Left lobe of liver (tissue), 2 donors: ENCODE measurements at regions not wholly inside any gene's neighbourhood (a gene's known extent, or its start where the extent isn't known, plus 50 kb on each side); places are given as distances from the start of the nearest gene placed in this dataset.
"Not testable (repeated sequence)": the region's sequence is repeated elsewhere in the genome, so short reads cannot be mapped to it uniquely, and the experiment has no call there.

Experiments used
- ATAC-seq: fragments of 200-7000 bp; cut with Tn5 transposase; one replicate; pipeline ENCODE4 v1.9.1; 2020; ENCODE audit warnings: mild to moderate bottlenecking, moderate library complexity
- DNase-seq: peaks from one replicate; pipeline ENCODE4 v3.0.0-alpha.2; 2020; ENCODE audit warnings: low spot score
- donor health status: DM: no; HTN: no; CAD: no; lungs with moderate emphysema.
- donor health status: DM: no; HTN: yes; CAD: no.

DNA sequence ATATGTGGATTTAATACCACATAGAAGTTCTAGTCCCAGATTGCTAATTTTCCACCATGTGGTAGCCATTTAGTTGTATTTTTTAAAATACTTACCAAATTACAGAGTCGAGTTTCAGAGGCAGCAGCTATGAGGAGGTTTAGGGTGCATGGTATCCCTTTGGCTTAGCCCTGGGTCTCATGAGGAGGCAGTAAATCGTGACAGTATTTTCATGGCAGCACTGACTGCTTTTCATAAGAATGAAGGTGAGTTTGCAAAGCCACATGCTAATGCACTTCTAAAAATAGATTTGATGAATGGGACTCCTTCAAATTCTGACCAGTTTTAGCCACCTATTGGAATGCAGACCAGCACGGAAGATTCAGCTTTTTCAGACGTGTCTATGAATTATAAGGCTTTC is 114.0 kb upstream of the FRG1 start:
- DNase-seq (no peak), ATAC-seq (no peak)

DNA sequence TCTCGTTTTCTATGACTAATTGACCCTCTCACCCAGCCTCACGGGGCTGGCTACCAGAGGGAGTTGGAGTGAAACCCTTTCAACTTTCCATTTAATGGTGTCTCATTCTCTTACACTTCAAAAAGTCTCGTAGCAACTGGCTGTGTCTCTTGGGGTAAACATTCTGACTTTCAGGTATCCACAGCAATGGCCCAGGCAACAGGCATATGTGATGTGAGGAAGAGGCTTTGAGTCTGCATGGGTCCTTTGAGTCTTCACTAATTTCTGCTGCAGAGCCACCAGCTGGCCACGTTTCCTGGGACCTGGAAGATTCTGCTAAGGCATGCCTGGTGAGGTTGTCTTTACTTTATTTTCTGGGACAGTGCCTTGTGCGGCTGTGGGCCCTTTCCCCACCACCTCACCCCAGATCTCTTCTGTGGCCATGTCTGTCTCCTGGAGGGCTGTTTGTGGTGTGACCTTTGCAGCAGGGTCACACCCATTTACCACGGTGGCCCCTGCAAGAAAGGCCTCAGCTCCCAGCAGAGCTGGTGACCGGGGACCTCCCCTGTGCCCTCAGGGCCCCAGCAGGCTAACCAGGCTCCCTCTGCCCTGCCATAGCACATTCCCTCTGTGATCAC is 112.5 kb upstream of the FRG1 start:
- DNase-seq (no peak), ATAC-seq (no peak)

DNA sequence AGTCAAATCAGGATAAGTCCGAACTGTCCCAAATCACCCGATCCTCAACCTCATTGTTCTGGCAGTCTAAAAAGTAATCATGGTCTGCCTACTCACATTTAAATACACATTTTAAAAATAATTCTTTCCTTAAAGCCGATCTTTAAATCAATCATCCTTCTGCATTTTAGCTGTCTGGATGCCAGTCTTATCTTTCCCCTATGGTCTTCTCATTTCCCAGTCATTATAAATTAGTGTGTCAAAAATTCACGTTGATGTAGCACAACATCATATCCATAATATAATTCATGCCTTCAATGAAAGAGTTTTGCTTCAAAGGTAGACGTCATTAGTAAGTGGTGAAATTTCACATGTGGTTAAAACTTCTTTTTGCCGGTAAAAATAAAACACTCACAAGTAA is 108.1 kb upstream of the FRG1 start:
- DNase-seq: no peak
- no peak for ATAC-seq

DNA sequence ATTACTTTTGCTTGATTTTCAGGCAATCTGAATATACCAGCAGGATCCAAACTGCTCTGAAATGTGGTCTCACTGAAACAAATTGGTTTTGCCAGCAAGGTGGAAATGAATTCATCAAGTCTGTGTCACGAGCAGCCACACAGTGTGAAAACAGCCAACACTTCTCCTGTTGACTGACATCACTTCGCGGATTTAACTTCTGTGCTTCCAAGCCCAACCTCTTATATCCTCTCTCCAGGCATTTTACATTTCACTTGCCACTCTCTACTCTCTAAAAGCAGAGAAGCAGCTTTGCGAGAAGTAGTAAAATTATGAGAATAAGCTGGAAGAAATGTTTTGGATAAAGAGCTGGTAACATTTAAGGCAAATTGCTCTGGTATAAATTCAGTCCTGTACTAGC is 106.1 kb upstream of the FRG1 start:
- no peak for DNase-seq
- no peak for ATAC-seq

DNA sequence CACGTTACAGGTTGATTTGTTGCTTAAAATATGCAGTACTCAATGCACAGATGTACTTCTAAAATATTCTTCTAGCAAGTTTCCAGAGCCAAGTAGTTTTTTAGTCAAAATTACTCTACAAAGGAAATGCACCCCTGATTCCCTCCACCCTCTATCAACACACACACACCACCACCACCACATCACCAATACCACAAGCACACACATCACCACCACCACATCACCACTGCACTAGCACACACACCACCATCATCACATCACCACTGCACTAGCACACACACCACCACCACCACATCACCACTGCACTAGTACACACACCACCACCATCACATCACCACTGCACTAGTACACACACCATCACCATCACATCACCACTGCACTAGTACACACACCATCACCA is 105.2 kb upstream of the FRG1 start:
- DNase-seq (no peak), ATAC-seq (no peak)

DNA sequence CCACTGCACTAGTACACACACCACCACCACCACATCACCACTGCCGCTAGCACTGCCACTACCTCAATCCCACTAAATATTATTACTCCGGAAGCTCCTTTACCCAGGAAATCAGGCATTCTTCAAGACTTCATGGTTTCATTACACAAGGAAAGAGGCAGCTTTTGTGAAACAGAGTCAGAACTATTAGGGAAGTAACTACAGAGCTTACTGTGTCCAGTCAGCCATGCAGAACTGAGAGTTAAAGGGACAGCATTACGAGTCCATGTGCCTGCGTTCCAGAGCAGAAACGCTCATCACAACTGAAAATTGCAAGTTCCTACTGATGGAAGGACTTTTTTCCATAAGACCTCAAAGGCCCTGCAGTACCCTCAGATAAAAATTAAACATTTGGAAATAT is 103.2 kb upstream of the FRG1 start:
- DNase-seq (no peak), ATAC-seq (no peak)

DNA sequence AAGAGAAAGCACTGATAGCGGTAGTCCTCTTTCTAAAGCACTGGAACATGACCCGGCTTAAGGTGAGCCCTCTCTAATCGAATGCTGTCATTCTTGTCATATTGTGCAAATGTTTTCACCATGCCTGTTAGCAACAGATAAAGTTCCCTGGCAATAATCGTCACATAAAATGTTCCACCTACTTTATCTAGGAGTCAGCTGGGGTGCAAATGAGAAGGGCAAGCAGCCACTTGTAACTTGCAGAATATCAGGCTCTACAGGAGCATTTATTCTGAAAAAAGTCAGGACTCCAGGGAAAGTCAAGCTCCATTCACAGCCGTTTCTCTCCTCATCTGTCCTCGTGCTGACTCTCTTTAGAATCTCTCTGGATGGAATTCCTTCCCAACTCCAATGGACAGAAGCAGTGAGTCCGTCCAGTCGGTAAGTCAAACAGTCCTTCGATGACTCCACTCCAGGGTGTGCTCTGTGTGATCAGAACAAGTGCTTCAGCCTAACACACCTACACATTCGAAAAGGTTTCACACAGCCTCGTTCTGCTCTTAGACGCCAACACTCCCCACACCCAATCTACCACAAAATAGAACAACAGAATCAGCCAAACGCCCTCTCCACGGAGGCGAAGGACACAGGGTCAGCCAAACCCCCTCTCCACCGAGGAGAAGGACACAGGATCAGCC is 101.7 kb upstream of the FRG1 start:
- no peak for ATAC-seq
- no peak for DNase-seq

DNA sequence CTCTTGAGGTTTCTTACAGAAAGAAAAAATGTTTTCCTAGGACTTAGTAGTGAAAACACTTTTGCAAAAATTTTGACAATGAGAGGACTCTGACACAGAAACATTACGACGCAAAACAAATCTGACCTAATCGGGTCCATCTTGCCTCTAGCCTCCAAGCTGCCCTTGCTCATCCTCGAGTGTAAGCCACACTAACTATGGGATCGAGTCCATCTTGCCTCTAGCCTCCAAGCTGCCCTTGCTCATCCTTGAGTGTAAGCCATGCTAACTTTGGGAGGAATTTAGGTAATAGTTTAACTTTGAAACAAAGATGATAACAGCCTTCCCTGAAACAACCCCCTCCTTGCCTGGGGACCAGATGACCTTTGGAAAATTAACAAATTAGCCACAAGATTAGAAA is 100.3 kb upstream of the FRG1 start:
- ATAC-seq (peak; percentile 56), DNase-seq (peak; percentile 50)

DNA sequence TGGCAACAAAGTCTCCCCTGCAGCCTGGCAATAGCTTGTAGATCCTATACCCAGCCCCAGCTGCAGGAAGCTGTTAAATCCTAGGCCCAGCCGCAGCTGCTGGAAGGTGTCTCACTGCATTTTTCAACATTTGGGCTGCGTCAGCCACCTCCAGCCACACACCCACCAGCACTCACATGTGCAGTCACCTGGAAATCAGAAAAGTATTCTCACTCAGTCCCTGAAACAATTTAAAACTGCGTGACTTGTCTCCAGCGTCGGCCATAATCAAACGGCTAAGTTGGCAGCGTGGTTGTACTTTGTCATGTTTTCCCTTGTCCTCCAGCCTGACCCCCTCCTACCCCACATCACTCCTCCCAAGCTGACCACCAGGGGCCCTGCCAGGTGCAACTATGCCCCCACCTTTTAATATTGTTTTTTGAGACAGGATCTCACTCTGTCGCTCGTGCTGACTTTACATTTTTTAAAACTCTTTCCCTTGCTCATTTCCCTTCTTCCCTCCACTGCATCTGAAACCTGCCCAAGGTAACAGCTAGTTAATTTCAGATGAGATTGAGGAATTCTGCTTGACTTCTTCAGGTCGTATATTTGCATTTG is 97.2 kb upstream of the FRG1 start:
- ATAC-seq: no peak
- no peak for DNase-seq

DNA sequence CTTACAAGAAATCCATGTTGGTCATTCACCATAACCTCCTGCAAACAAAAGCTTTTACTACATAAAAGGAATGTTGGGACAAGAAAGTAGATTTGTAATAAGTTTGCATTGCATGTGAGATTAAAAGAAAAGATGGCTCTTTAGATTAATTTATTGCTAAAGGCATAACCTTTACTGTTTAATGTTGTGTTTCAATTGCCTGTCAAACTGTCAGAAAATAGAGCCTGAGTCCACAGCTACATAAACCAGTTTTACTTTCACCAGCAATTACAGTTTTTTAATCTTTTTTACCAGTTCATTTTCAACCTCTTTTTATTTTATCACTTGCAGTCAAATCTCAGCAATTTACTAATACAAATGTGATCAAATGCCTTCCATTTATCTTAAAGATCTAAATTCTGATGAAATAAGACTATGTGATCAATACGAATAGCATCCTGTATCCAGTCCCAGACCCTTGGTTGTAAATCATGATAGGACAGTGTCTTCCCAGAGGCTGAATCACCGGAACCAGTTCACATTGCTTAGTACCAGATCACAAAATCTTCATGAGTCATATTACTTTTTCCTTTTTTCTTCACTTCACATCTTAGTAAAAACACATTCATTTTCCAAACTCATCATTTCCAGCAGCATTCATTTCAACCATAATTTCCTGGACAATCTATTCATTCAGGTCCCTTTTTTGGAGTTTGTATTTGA is 95.4 kb upstream of the FRG1 start:
- ATAC-seq (no peak), DNase-seq (no peak)

DNA sequence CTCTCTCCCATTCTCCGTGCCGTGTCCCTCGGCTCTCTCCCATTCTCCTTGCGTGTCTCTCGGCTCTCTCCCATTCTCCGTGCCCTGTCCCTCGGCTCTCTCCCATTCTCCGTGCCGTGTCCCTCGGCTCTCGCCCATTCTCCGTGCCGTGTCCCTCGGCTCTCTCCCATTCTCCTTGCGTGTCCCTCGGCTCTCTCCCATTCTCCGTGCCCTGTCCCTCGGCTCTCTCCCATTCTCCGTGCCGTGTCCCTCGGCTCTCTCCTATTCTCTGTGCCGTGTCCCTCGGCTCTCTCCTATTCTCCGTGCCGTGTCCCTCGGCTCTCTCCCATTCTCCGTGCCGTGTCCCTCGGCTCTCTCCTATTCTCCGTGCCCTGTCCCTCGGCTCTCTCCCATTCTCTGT is 94.6 kb upstream of the FRG1 start:
- ATAC-seq, DNase-seq: not testable (repeated sequence)

DNA sequence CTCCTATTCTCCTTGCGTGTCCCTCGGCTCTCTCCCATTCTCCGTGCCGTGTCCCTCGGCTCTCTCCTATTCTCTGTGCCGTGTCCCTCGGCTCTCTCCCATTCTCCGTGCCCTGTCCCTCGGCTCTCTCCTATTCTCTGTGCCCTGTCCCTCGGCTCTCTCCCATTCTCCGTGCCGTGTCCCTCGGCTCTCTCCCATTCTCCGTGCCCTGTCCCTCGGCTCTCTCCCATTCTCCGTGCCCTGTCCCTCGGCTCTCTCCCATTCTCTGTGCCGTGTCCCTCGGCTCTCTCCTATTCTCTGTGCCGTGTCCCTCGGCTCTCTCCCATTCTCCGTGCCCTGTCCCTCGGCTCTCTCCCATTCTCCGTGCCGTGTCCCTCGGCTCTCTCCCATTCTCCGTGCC is 94.1 kb upstream of the FRG1 start:
- not testable (repeated sequence) for DNase-seq

DNA sequence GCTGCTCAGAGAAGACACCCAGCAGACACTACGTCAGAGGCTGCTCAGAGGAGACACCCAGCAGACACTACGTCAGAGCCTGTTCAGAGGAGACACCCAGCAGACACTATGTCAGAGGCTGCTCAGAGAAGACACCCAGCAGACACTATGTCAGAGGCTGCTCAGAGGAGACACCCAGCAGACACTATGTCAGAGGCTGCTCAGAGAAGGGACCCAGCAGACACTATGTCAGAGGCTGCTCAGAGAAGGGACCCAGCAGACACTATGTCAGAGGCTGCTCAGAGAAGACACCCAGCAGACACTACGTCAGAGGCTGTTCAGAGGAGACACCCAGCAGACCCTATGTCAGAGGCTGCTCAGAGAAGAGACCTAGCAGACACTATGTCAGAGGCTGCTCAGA is 92.0 kb upstream of the FRG1 start:
- not testable (repeated sequence) for DNase-seq, ATAC-seq

More for the DNA sequence above, 94.1 kb upstream of the FRG1 start:
- not testable (repeated sequence) for ATAC-seq

DNA sequence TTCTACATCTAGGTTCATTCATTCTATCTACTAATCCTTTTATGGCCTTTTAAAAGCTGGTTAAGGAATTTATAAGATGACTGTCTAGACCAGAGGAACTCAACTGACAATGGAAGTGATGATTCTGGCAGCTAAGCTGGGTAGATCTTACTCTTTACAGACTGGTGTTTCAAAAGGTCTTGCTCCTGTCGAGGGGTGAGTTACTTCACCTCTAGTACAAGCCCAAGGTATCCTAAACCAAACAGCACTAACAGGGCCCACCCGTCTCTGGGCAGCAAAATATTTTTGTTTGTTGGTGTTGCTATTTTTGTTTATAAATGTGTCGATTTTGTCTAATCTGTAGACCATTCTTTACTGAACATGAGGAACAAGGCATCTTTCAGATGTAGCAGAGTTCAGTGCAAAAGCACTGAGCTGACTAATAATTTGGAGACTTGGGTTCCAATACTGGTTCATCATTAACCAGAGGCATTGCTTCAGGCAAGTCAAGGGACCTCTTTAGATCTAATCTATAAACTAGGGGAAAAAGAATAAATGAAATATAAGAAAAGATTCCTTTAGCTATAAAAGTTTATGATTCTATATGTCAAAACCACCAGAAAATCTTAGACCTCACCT is 90.3 kb upstream of the FRG1 start:
- ATAC-seq: no peak

DNA sequence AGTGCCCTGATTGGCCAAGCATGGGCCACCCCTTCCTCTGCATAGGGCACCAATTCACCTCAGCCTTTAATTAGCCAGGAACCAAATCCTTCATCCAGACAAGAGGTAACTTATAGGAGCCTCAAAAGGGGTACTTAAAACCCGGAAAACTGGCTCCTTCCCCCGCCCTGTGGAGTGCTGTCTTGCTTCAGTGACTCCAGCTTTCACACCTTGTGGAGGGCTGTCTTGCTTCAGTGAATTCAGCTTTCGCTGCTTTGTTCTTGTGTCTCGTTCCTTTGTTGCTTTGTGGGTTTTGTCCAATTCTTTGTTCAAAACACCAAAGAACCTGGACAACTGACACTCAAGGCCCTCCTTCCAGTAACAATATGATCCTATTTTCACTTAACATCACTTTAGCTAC is 82.2 kb upstream of the FRG1 start:
- ATAC-seq: no peak
- DNase-seq: no peak

More for the DNA sequence above, 90.3 kb upstream of the FRG1 start:
- no peak for DNase-seq

DNA sequence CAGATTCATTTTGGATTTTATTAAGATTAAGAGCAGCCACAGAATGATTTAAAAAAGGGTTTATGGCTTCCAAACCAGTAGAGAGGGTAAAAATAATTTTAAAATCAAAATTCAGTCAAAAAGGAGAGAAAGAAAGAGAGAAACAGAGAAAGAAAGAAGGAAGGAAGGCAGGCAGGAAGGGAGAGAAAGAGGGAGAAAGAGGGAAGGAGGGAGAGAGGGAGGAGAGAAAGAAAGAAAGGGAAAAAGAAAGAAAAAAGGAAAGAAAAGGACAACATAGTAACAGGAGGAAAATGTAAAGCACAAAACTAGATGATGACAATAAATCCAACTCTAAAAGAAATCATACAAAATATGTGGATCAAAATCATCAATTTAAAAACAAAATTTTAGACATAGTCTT is 79.6 kb upstream of the FRG1 start:
- no peak for ATAC-seq
- DNase-seq: no peak

DNA sequence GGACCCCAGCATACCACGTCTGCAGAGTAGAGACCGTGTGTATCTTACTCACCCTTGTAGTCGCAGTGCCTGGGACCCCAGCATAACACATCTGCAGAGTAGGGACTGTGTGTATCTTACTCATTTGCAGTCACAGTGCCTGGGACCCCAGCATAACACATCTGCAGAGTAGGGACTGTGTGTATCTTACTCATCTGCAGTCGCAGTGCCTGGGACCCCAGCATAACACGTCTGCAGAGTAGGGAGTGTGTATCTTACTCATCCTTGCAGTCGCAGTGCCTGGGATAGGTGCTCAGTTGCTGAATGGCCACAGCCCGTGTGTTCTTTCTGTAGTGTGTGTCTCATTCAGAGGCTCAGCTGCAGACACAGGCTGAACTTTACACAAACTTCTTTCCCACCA is 71.4 kb upstream of the FRG1 start:
- no peak for ATAC-seq

DNA sequence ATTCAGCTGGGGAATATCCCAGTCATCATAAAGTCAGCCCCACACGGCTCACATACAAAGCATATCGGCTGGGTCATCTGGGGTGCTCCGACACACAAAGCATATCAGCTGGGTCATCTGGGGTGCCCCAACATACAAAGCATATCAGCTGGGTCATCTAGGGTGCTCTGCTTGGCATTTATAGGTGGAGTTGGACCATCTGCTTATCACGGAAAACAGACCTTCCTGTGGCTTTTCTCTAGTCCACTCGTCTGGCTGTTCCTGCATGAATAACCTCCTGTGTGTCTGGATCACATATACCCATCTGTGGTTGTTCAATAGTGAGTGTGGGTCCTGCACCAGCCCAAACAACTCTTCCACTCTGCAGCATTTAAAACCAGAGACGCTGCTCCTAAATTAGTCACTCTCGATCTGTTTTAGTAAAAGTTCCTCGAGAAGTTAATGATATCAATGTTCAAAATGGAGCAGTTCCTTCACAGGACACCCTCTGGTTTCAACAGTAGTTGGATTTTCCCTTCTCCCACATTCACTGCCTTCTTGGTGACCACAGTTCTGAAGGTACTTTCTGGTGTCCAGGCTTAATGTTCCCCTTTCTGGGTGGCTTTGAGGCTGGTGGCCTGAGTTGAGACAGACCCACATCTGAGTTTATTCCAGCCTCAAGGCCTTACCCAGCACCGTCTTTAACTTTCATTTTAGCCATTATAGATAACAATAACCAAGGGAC is 70.0 kb upstream of the FRG1 start:
- DNase-seq: no peak
- no peak for ATAC-seq

More for the DNA sequence above, 71.4 kb upstream of the FRG1 start:
- DNase-seq: no peak

DNA sequence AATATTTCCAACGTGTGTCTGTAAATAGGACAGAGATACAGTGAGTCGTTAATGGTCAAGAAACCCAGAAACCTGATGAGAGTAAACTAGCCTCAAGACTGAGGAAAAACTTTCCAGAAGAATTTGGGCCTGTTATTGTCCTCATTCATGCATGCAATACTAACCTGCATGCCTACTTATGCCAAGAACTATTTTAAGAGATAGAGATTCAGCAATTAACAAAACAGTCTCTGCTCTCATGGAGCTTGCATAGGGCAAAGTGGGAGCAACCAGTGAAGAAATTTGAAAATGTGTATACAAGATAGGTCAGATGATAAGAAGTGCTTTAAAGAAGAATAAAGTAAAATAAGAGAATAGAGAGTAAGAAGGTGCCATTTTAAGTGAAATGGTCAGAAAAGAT is 66.1 kb upstream of the FRG1 start:
- ATAC-seq: no peak
- no peak for DNase-seq

DNA sequence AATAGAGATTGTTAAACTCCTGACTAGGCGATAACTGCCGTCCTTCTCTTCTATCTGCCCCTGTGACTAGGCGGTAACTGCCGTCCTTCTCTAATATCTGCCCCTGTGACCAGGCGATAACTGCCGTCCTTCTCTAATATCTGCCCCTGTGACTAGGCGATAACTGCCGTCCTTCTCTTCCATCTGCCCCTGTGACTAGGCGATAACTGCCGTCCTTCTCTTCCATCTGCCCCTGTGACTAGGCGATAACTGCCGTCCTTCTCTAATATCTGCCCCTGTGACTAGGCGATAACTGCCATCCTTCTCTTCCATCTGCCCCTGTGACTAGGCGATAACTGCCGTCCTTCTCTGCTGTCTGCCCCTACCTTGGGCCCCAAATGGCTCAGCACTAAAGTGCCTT is 59.5 kb upstream of the FRG1 start:
- DNase-seq: peak; percentile 65
- ATAC-seq: not testable (repeated sequence)

DNA sequence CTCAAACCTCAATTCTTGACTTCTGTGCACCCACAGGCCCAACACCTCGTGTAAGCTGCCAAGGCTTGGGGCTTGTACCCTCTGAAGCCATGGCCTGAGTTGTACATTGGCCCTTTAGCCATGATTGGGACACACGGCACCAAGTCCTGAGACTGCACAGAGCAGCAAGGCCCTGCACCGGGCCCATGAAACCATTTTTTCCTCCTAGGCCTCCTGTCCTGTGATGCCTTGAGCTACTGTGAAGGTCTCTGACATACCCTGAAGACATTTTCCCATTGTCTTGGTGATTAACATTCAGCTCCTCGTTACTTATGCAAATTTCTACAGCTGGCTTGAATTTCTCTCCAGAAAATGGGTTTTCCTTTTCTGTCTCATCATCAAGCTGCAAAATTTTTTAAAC is 52.3 kb upstream of the FRG1 start:
- ATAC-seq, DNase-seq: not testable (repeated sequence)
